GM23338 (cell line): ENCODE measurements at regions not wholly inside any gene's neighbourhood (a gene's known extent, or its start where the extent isn't known, plus 50 kb on each side); places are given as distances from the start of the nearest gene placed in this dataset.

Experiments used
- ATAC-seq: fragments of 200-7000 bp; cut with Tn5 transposase; 3 replicates; pipeline ENCODE4 v1.9.1; 2020
- DNase-seq: peaks from one replicate; pipeline ENCODE4 v3.0.0-alpha.2; 2015; ENCODE audit warnings: low spot score
- H2AFZ ChIP-seq: fragments of 200-600 bp; sonication (generic); 2 replicates; pipeline ENCODE4 v1.8.0; 2016; ENCODE audit warnings: antibody characterized with exemption, mild to moderate bottlenecking, moderate library complexity
- H3F3A ChIP-seq: fragments of 200-600 bp; sonication (generic); replicated peaks from 2 replicates; pipeline ENCODE4 v1.8.0; 2017; ENCODE audit warnings: antibody characterized with exemption, mixed run types, low read depth
- H3K27ac ChIP-seq: fragments of 200-600 bp; sonication (generic); 2 replicates; pipeline ENCODE4 v1.6.1; 2016; ENCODE audit warnings: low read depth
- H3K27me3 ChIP-seq: fragments of 200-600 bp; sonication (generic); 2 replicates; pipeline ENCODE4 v1.8.0; 2016; ENCODE audit warnings: mild to moderate bottlenecking, mixed run types, moderate library complexity; ENCODE audit not compliant: insufficient read depth
- H3K36me3 ChIP-seq: fragments of 200-600 bp; sonication (generic); 2 replicates; pipeline ENCODE4 v1.8.0; 2016; ENCODE audit warnings: mild to moderate bottlenecking; ENCODE audit not compliant: insufficient read depth
- H3K4me1 ChIP-seq: fragments of 200-600 bp; sonication (generic); 2 replicates; pipeline ENCODE4 v1.8.0; 2016; ENCODE audit warnings: mild to moderate bottlenecking, moderate library complexity; ENCODE audit not compliant: insufficient read depth
- H3K4me2 ChIP-seq: fragments of 200-600 bp; sonication (generic); 2 replicates; pipeline ENCODE4 v1.7.1; 2017; ENCODE audit warnings: mixed run types
- H3K4me3 ChIP-seq: fragments of 200-600 bp; sonication (generic); 2 replicates; pipeline ENCODE4 v1.6.1; 2016; ENCODE audit warnings: mixed run types
- H3K79me2 ChIP-seq: fragments of 200-600 bp; sonication (generic); replicated peaks from 2 replicates; pipeline ENCODE4 v1.8.0; 2017; ENCODE audit warnings: mild to moderate bottlenecking; ENCODE audit not compliant: insufficient read depth
- H3K9me2 ChIP-seq: fragments of 200-600 bp; sonication (generic); 2 replicates; pipeline ENCODE4 v1.8.0; 2017; ENCODE audit not compliant: insufficient read depth
- H4K20me1 ChIP-seq: fragments of 200-600 bp; sonication (generic); replicated peaks from 2 replicates; pipeline ENCODE4 v1.8.0; 2017; ENCODE audit warnings: mild to moderate bottlenecking; ENCODE audit not compliant: insufficient read depth
- H3K27ac Mint-ChIP-seq: 2 replicates; pipeline ENCODE4 v1.8.0; 2020; ENCODE audit warnings: inconsistent platforms, mild to moderate bottlenecking, moderate library complexity, mixed read lengths
- H3K27me3 Mint-ChIP-seq: 3 replicates; pipeline ENCODE4 v1.8.0; 2022; ENCODE audit warnings: low read depth, mild to moderate bottlenecking, moderate library complexity, mixed read lengths, inconsistent platforms; ENCODE audit not compliant: insufficient read depth, poor library complexity
- H3K36me3 Mint-ChIP-seq: 3 replicates; pipeline ENCODE4 v1.8.0; 2021; ENCODE audit warnings: low read depth, mild to moderate bottlenecking, inconsistent platforms, moderate library complexity, mixed read lengths
- H3K4me1 Mint-ChIP-seq: 3 replicates; pipeline ENCODE4 v1.8.0; 2020; ENCODE audit warnings: mild to moderate bottlenecking, inconsistent platforms, mixed read lengths
- H3K4me3 Mint-ChIP-seq: 3 replicates; pipeline ENCODE4 v1.8.0; 2021; ENCODE audit warnings: moderate library complexity, mild to moderate bottlenecking, inconsistent platforms, mixed read lengths
- H3K9me3 Mint-ChIP-seq: 3 replicates; pipeline ENCODE4 v1.8.0; 2020; ENCODE audit warnings: moderate library complexity, mild to moderate bottlenecking, inconsistent platforms, mixed read lengths
- CREB1 ChIP-seq: fragments of 250-450 bp; sonication (Bioruptor Pico); IDR thresholded peaks from 2 replicates; pipeline ENCODE4 v1.5.0; 2020; ENCODE audit warnings: low read depth, mild to moderate bottlenecking, moderate library complexity
- CTCF ChIP-seq, 2 experiments: fragments of 200-600 bp in 1 of 2; sonication (generic) in 1 of 2; conservative IDR thresholded peaks; 2 replicates each; pipeline versions ENCODE4 v1.5.1 to v1.6.1; 2016 to 2017; ENCODE audit warnings: antibody characterized with exemption in 2 of 2, low read depth in 2 of 2, mild to moderate bottlenecking in 2 of 2, moderate library complexity in 1 of 2
- ETS1 ChIP-seq: IDR thresholded peaks from 2 replicates; pipeline ENCODE4 v1.6.1; 2016; ENCODE audit warnings: antibody characterized with exemption
- EZH2 ChIP-seq: fragments of 200-600 bp; sonication (generic); IDR thresholded peaks from one replicate; pipeline ENCODE4 v1.8.0; 2017; ENCODE audit warnings: antibody characterized with exemption, mild to moderate bottlenecking, low read depth; ENCODE audit not compliant: unreplicated experiment
- EZH2phosphoT487 ChIP-seq: fragments of 200-600 bp; sonication (generic); IDR thresholded peaks from one replicate; pipeline ENCODE4 v1.8.1; 2018; ENCODE audit warnings: antibody characterized with exemption; ENCODE audit not compliant: unreplicated experiment
- JUNB ChIP-seq: IDR thresholded peaks from one replicate; pipeline ENCODE4 v1.6.1; 2016; ENCODE audit warnings: antibody characterized with exemption; ENCODE audit not compliant: unreplicated experiment
- NANOG ChIP-seq: IDR thresholded peaks from 2 replicates; pipeline ENCODE4 v1.6.1; 2016; ENCODE audit warnings: antibody characterized with exemption, borderline replicate concordance
- POLR2AphosphoS5 ChIP-seq: IDR thresholded peaks from 2 replicates; pipeline ENCODE4 v1.6.1; 2016; ENCODE audit warnings: antibody characterized with exemption, low read depth
- STAT1 ChIP-seq: IDR thresholded peaks from one replicate; pipeline ENCODE4 v1.6.1; 2016; ENCODE audit warnings: antibody characterized with exemption; ENCODE audit not compliant: unreplicated experiment
- ZNF114 ChIP-seq: fragments of 250-450 bp; sonication (Bioruptor Pico); IDR thresholded peaks from 2 replicates; pipeline ENCODE4 v1.5.0; 2020; ENCODE audit warnings: mild to moderate bottlenecking, moderate library complexity
- ZNF331 ChIP-seq: fragments of 250-450 bp; sonication (Bioruptor Pico); IDR thresholded peaks from 2 replicates; pipeline ENCODE4 v1.5.0; 2020; ENCODE audit warnings: low read depth, mild to moderate bottlenecking, moderate library complexity
- ZNF462 ChIP-seq: fragments of 250-450 bp; sonication (Bioruptor Pico); IDR thresholded peaks from 2 replicates; pipeline ENCODE4 v1.5.0; 2020; ENCODE audit warnings: mild to moderate bottlenecking, moderate library complexity
- TF ChIP-seq, protein P1 (sequence below): IDR thresholded peaks from one replicate; pipeline ENCODE4 v1.6.1; 2018; ENCODE audit warnings: antibody characterized with exemption; ENCODE audit not compliant: unreplicated experiment

GRCh38 chr14:35987731-35988130, 161.6 kb downstream of the BRMS1L start:
- Histone ChIP-seq H3F3A (no peaks in the 10 kb centered on the region), H3K4me1 (no peaks in the 10 kb centered on the region), H3K36me3 (no peaks in the 10 kb centered on the region), H2AFZ (peak overlapping the region; percentile 18; the same call in 1 of the 2 replicates), H3K4me2 (no peak overlapping the region), H3K27me3 (no peaks in the 10 kb centered on the region), H3K9me2 (0 out of 2 replicates have a peak, but pooled peaks cover 5% of the 10 kb centered on the region), H3K27ac (no peak overlapping the region), H3K4me3 (no peak overlapping the region), H4K20me1 (no peaks in the 10 kb centered on the region), H3K79me2 (no peaks in the 10 kb centered on the region)
- TF ChIP-seq POLR2AphosphoS5 (no peak), EZH2 (no peak), ETS1 (no peak), STAT1 (no peak), EZH2phosphoT487 (no peak), CREB1 (CRISPR knock-in tag) (no peak), ZNF114 (CRISPR knock-in tag) (no peak), ZNF331 (CRISPR knock-in tag) (no peak), NANOG (no peak), ZNF462 (CRISPR knock-in tag) (no peak), JUNB (no peak), CTCF (conservative IDR thresholded peaks at IDR 0.05; ENCODE audit: low read depth in 2 of 2) (no peak)
- TF ChIP-seq, protein P1, sequence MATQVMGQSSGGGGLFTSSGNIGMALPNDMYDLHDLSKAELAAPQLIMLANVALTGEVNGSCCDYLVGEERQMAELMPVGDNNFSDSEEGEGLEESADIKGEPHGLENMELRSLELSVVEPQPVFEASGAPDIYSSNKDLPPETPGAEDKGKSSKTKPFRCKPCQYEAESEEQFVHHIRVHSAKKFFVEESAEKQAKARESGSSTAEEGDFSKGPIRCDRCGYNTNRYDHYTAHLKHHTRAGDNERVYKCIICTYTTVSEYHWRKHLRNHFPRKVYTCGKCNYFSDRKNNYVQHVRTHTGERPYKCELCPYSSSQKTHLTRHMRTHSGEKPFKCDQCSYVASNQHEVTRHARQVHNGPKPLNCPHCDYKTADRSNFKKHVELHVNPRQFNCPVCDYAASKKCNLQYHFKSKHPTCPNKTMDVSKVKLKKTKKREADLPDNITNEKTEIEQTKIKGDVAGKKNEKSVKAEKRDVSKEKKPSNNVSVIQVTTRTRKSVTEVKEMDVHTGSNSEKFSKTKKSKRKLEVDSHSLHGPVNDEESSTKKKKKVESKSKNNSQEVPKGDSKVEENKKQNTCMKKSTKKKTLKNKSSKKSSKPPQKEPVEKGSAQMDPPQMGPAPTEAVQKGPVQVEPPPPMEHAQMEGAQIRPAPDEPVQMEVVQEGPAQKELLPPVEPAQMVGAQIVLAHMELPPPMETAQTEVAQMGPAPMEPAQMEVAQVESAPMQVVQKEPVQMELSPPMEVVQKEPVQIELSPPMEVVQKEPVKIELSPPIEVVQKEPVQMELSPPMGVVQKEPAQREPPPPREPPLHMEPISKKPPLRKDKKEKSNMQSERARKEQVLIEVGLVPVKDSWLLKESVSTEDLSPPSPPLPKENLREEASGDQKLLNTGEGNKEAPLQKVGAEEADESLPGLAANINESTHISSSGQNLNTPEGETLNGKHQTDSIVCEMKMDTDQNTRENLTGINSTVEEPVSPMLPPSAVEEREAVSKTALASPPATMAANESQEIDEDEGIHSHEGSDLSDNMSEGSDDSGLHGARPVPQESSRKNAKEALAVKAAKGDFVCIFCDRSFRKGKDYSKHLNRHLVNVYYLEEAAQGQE: no peak
- Mint-ChIP-seq H3K4me1 (no peaks in the 10 kb centered on the region), H3K9me3 (no peaks in the 10 kb centered on the region), H3K36me3 (no peaks in the 10 kb centered on the region; the same call in 2 of the 3 replicates), H3K27me3 (peaks cover 2% of the 10 kb centered on the region), H3K4me3 (no peak overlapping the region), H3K27ac (no peak overlapping the region)
- DNase-seq (no peak), ATAC-seq (no peak)
